Spleen (tissue), 11 donors: ENCODE measurements at regions not wholly inside any gene's neighbourhood (a gene's known extent, or its start where the extent isn't known, plus 50 kb on each side); places are given as distances from the start of the nearest gene placed in this dataset.

Experiments
- DNase-seq: peaks from one replicate; pipeline ENCODE4 v3.0.0-alpha.2; 2020
- H3K27ac ChIP-seq, 8 donors: fragments of 200-600 bp; sonication (generic) in 7 of 8; 1 replicate in 4 of 8; 2 replicates in 4 of 8; pipeline versions ENCODE4 v1.5.0 to v1.8.0; 2016 to 2021; ENCODE audit warnings: inconsistent platforms in 4 of 8, mild to moderate bottlenecking in 4 of 8, moderate library complexity in 1 of 8
- H3K27me3 ChIP-seq, 7 donors: fragments of 200-600 bp; sonication (generic) in 6 of 7; replicated peaks in 1 of 7; 1 replicate in 4 of 7; 2 replicates in 3 of 7; pipeline versions ENCODE4 v1.5.0 to v1.8.0; 2016 to 2021; ENCODE audit warnings: inconsistent platforms in 3 of 7, mild to moderate bottlenecking in 1 of 7
- H3K36me3 ChIP-seq, 6 donors: fragments of 200-600 bp; sonication (generic) in 5 of 6; 1 replicate in 4 of 6; 2 replicates in 2 of 6; pipeline versions ENCODE4 v1.5.0 to v1.8.0; 2016 to 2021; ENCODE audit warnings: inconsistent platforms in 2 of 6
- H3K4me1 ChIP-seq, 6 donors: fragments of 200-600 bp; sonication (generic) in 5 of 6; 1 replicate in 3 of 6; 2 replicates in 3 of 6; pipeline versions ENCODE4 v1.5.0 to v1.8.0; 2016 to 2021; ENCODE audit warnings: inconsistent platforms in 3 of 6
- H3K4me3 ChIP-seq, 8 donors: fragments of 200-600 bp; sonication (generic) in 7 of 8; 1 replicate in 4 of 8; 2 replicates in 4 of 8; pipeline versions ENCODE4 v1.5.0 to v1.8.0; 2016 to 2021; ENCODE audit warnings: inconsistent platforms in 4 of 8, mild to moderate bottlenecking in 4 of 8, moderate library complexity in 2 of 8
- H3K9me3 ChIP-seq, 8 donors: fragments of 200-600 bp; sonication (generic) in 7 of 8; 1 replicate in 4 of 8; 2 replicates in 4 of 8; pipeline versions ENCODE4 v1.5.0 to v1.8.0; 2016 to 2021; ENCODE audit warnings: inconsistent platforms in 4 of 8
- CTCF ChIP-seq, 11 experiments: fragments of 200-600 bp in 7 of 11; fragments of 450-650 bp in 4 of 11; sonication (generic) in 4 of 11; IDR thresholded peaks in 8 of 11; conservative IDR thresholded peaks in 3 of 11; 1 replicate in 7 of 11; 2 replicates in 4 of 11; pipeline versions ENCODE4 v1.4.0 to v1.8.0; 2016 to 2021; ENCODE audit warnings: antibody characterized with exemption in 11 of 11, inconsistent platforms in 4 of 11, mild to moderate bottlenecking in 1 of 11
- POLR2A ChIP-seq, 3 donors: fragments of 450-650 bp; IDR thresholded peaks; one replicate each; pipeline ENCODE4 v1.5.1; 2017; ENCODE audit warnings: antibody characterized with exemption in 3 of 3, mild to moderate bottlenecking in 1 of 3
- POLR2AphosphoS5 ChIP-seq, 3 donors: sonication (generic); formaldehyde crosslinking; IDR thresholded peaks; one replicate each; pipeline ENCODE4 v1.5.1; 2017; ENCODE audit warnings: antibody characterized with exemption in 3 of 3
- WGBS, 5 donors: extraction: QIAGEN DNeasy Blood & Tissue Kit in 3 of 5; methylation state at CpG; one replicate each; pipeline versions ENCODE4 v1.1.5 to v1.1.7; 2013 to 2018; 5-methylcytosine and 5-hydroxymethylcytosine counted together
- intact Hi-C: fragments of 100-400 bp; cut with DNase I; formaldehyde crosslinking; loops from one replicate; pipeline ENCODE4 v1.15.0; 2023; ENCODE audit warnings: low total_unique reads
- donor health status: healthy with polysubstance abuse.
- donor health status: DM: no; HTN: no; CAD: no; lungs with moderate emphysema.
- donor health status: DM: no; HTN: no; CAD: no.
- donor health status: Bipolar disorder and iron deficiency.
- donor health status: healthy.
- donor health status: DM: no; HTN: no; CAD: no.
- donor health status: DM: yes; HTN: yes; CAD: no.

GRCh38 chr2:5175231-5175630 lies 517.0 kb upstream of the SOX11 start:
- no peak for TF ChIP-seq POLR2A (IDR thresholded peaks at IDR 0.05)
- no peak for TF ChIP-seq POLR2AphosphoS5 (IDR thresholded peaks at IDR 0.05)
- TF ChIP-seq CTCF (IDR thresholded peaks at IDR 0.05 in 8 of 11, conservative IDR thresholded peaks at IDR 0.05 in 3 of 11), result no peak
- intact Hi-C loops, result no loop called here

DNA sequence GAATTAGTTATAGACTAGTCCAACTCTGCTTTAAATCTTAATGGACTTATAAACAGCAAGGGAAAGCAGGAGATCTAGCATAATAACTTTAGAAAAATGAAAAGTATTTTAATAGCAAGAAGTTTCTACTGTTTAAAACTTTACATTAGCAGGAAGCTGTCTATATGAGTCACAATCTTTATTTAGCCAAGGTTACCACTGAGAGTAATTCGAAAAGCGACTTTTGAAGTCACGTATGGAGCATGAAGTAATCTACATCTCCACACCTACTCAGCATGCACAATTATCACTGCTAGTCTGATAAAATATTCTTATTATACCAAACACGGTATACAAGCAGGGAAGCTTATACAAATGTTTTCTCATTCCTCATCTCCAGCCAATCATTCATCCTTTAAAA lies 515.4 kb upstream of the SOX11 start:
- TF ChIP-seq CTCF (IDR thresholded peaks at IDR 0.05 in 8 of 11, conservative IDR thresholded peaks at IDR 0.05 in 3 of 11) (no peak), POLR2A (IDR thresholded peaks at IDR 0.05) (no peak), POLR2AphosphoS5 (IDR thresholded peaks at IDR 0.05) (no peak)
- Histone ChIP-seq H3K9me3 (peaks cover 0 to 9% (median 0%) of the 10 kb centered on the region in 8 donors), H3K4me1 (no peaks in the 10 kb centered on the region), H3K36me3 (no peaks in the 10 kb centered on the region), H3K4me3 (no peak overlapping the region), H3K27me3 (no peaks in the 10 kb centered on the region), H3K27ac (no peak overlapping the region)
- 63 to 75% (median 69%) methylated on average over 4 of the region's 4 CpGs for WGBS, 5 donors
- no peak for DNase-seq
- intact Hi-C loops, result no loop called here

More at GRCh38 chr2:5175231-5175630, 517.0 kb upstream of the SOX11 start:
- H3K36me3 ChIP-seq, result no peaks in the 10 kb centered on the region
- DNase-seq, result no peak
- no peaks in the 10 kb centered on the region for H3K4me1 ChIP-seq
- no peaks in the 10 kb centered on the region for H3K27me3 ChIP-seq
- H3K4me3 ChIP-seq, result no peak overlapping the region
- no peak overlapping the region for H3K27ac ChIP-seq
- peaks cover 0 to 9% (median 0%) of the 10 kb centered on the region in 8 donors for H3K9me3 ChIP-seq

GRCh38 chr2:5183031-5183430 lies 509.2 kb upstream of the SOX11 start:
- no peak overlapping the region for H3K4me3 ChIP-seq
- intact Hi-C loops, result no loop called here
- DNase-seq, result no peak
- no peaks in the 10 kb centered on the region for H3K36me3 ChIP-seq
- no peaks in the 10 kb centered on the region for H3K4me1 ChIP-seq
- no peaks in the 10 kb centered on the region for H3K27me3 ChIP-seq
- 64 to 82% (median 73%) methylated on average over 5 of the region's 5 CpGs for WGBS, 5 donors
- H3K27ac ChIP-seq, result no peak overlapping the region
- peaks cover 0 to 9% (median 3%) of the 10 kb centered on the region in 8 donors for H3K9me3 ChIP-seq
- TF ChIP-seq CTCF (IDR thresholded peaks at IDR 0.05 in 8 of 11, conservative IDR thresholded peaks at IDR 0.05 in 3 of 11) (no peak), POLR2A (IDR thresholded peaks at IDR 0.05) (no peak), POLR2AphosphoS5 (IDR thresholded peaks at IDR 0.05) (no peak)

GRCh38 chr2:5187283-5187682 lies 504.9 kb upstream of the SOX11 start:
- DNase-seq, result no peak
- Histone ChIP-seq H3K4me3 (no peak overlapping the region), H3K4me1 (no peaks in the 10 kb centered on the region), H3K9me3 (peaks cover 0 to 9% (median 6%) of the 10 kb centered on the region in 8 donors), H3K27ac (no peak overlapping the region), H3K36me3 (no peaks in the 10 kb centered on the region), H3K27me3 (no peaks in the 10 kb centered on the region)
- intact Hi-C loops, result no loop called here
- TF ChIP-seq CTCF (IDR thresholded peaks at IDR 0.05 in 8 of 11, conservative IDR thresholded peaks at IDR 0.05 in 3 of 11), result no peak
- TF ChIP-seq POLR2A (IDR thresholded peaks at IDR 0.05), result no peak
- no peak for TF ChIP-seq POLR2AphosphoS5 (IDR thresholded peaks at IDR 0.05)
